ENCODE measurements at regions not wholly inside any gene's neighbourhood (a gene's known extent, or its start where the extent isn't known, plus 50 kb on each side); places are given as distances from the start of the nearest gene placed in this dataset.

- dilution Hi-C loops (cut with MboI; ENCODE audit: extremely low pct_ligation_motif_present, low sequenced_read_pairs) = no loop called here
Measured at GRCh38 chr15:48064421-48064820, 56.4 kb upstream of the SLC24A5 start.

GRCh38 chr15:48066456-48066855 is 54.3 kb upstream of the SLC24A5 start:
- Histone ChIP-seq H3K27ac (ENCODE audit: control insufficient read depth, insufficient read depth, low read length) (no peak overlapping the region), H3K4me1 (ENCODE audit: control insufficient read depth, extremely low read depth, insufficient read depth, low read length) (no peaks in the 10 kb centered on the region), H2AFZ (ENCODE audit: control insufficient read depth, low read length) (no peak overlapping the region), H3K36me3 (ENCODE audit: control insufficient read depth in 2 of 2, extremely low read depth in 1 of 2, insufficient read depth in 2 of 2, low read length in 2 of 2) (no peaks in the 10 kb centered on the region), H3K4me2 (ENCODE audit: control insufficient read depth, extremely low read depth, insufficient read depth, low read depth, low read length) (no peak overlapping the region), H3K27me3 (ENCODE audit: control insufficient read depth, extremely low read depth, insufficient read depth, low read length) (no peaks in the 10 kb centered on the region), H3K79me2 (ENCODE audit: control insufficient read depth, insufficient read depth, low read length) (no peaks in the 10 kb centered on the region), H3K4me3 (ENCODE audit: control insufficient read depth in 2 of 3, extremely low read depth in 1 of 3, insufficient read depth in 2 of 3, low read depth in 1 of 3, low read length in 3 of 3) (no peak overlapping the region), H4K20me1 (ENCODE audit: control insufficient read depth, extremely low read depth, insufficient read depth, low read length) (no peaks in the 10 kb centered on the region), H3K9me3 (ENCODE audit: control insufficient read depth, low read depth, low read length) (no peaks in the 10 kb centered on the region), H3K9ac (ENCODE audit: control insufficient read depth, extremely low read depth, insufficient read depth, low read length) (no peak overlapping the region), H3K9me1 (ENCODE audit: control insufficient read depth, extremely low read depth, insufficient read depth, low read length) (no peaks in the 10 kb centered on the region)
- TF ChIP-seq EZH2 (IDR thresholded peaks at IDR 0.05; ENCODE audit: low read length) (no peak), CTCF (optimal IDR thresholded peaks at IDR 0.05 in 1 of 3, IDR thresholded peaks at IDR 0.05 in 1 of 3, conservative IDR thresholded peaks at IDR 0.05 in 1 of 3; ENCODE audit: extremely low read depth in 1 of 3, insufficient read depth in 2 of 3, low read length in 3 of 3) (no peak)
- DNase-seq (ENCODE audit: low read depth, low spot score) (no peak), FAIRE-seq (no peak)
- dilution Hi-C loops (cut with MboI; ENCODE audit: extremely low pct_ligation_motif_present, low sequenced_read_pairs) = no loop called here

More at GRCh38 chr15:48064421-48064820, 56.4 kb upstream of the SLC24A5 start:
- no peaks in the 10 kb centered on the region for H3K9me3 ChIP-seq (ENCODE audit: control insufficient read depth, low read depth, low read length)
- H4K20me1 ChIP-seq (ENCODE audit: control insufficient read depth, extremely low read depth, insufficient read depth, low read length) = no peaks in the 10 kb centered on the region
- no peaks in the 10 kb centered on the region for H3K9me1 ChIP-seq (ENCODE audit: control insufficient read depth, extremely low read depth, insufficient read depth, low read length)
- no peak overlapping the region for H2AFZ ChIP-seq (ENCODE audit: control insufficient read depth, low read length)
- no peaks in the 10 kb centered on the region for H3K79me2 ChIP-seq (ENCODE audit: control insufficient read depth, insufficient read depth, low read length)
- FAIRE-seq = no peak
- no peaks in the 10 kb centered on the region for H3K4me1 ChIP-seq (ENCODE audit: control insufficient read depth, extremely low read depth, insufficient read depth, low read length)
- H3K36me3 ChIP-seq (ENCODE audit: control insufficient read depth in 2 of 2, extremely low read depth in 1 of 2, insufficient read depth in 2 of 2, low read length in 2 of 2) = no peaks in the 10 kb centered on the region
- H3K4me3 ChIP-seq (ENCODE audit: control insufficient read depth in 2 of 3, extremely low read depth in 1 of 3, insufficient read depth in 2 of 3, low read depth in 1 of 3, low read length in 3 of 3) = no peak overlapping the region
- DNase-seq (ENCODE audit: low read depth, low spot score) = no peak
- H3K27me3 ChIP-seq (ENCODE audit: control insufficient read depth, extremely low read depth, insufficient read depth, low read length) = no peaks in the 10 kb centered on the region
- no peak overlapping the region for H3K9ac ChIP-seq (ENCODE audit: control insufficient read depth, extremely low read depth, insufficient read depth, low read length)
- no peak for TF ChIP-seq CTCF (optimal IDR thresholded peaks at IDR 0.05 in 1 of 3, IDR thresholded peaks at IDR 0.05 in 1 of 3, conservative IDR thresholded peaks at IDR 0.05 in 1 of 3; ENCODE audit: extremely low read depth in 1 of 3, insufficient read depth in 2 of 3, low read length in 3 of 3)
- TF ChIP-seq EZH2 (IDR thresholded peaks at IDR 0.05; ENCODE audit: low read length) = no peak
- no peak overlapping the region for H3K27ac ChIP-seq (ENCODE audit: control insufficient read depth, insufficient read depth, low read length)
- H3K4me2 ChIP-seq (ENCODE audit: control insufficient read depth, extremely low read depth, insufficient read depth, low read depth, low read length) = no peak overlapping the region
